G401 (cell line): ENCODE measurements at regions not wholly inside any gene's neighbourhood (a gene's known extent, or its start where the extent isn't known, plus 50 kb on each side); places are given as distances from the start of the nearest gene placed in this dataset.

Experiments used
- DNase-seq: peaks from one replicate; pipeline ENCODE4 v3.0.0-alpha.2; 2015; ENCODE audit warnings: low spot score
- in situ Hi-C: cut with HindIII; loops from 2 replicates; pipeline ENCODE4 v1.10.0; 2016; ENCODE audit warnings: low sequenced_read_pairs, mixed read lengths

GRCh38 chr12:78457938-78458337 is 406.6 kb upstream of the SYT1 start:
- DNase-seq: no peak
- in situ Hi-C loops: no loop called here

- DNase-seq: peak; percentile 73
- in situ Hi-C loops: no loop called here
Observed at GRCh38 chr12:78470354-78471195, 394.0 kb upstream of the SYT1 start.

- DNase-seq: peak; percentile 75
- in situ Hi-C loops: no loop called here
Observed at GRCh38 chr12:78473136-78473535, 391.4 kb upstream of the SYT1 start.

- peak; percentile 59 for DNase-seq
- in situ Hi-C loops: no loop called here
Observed at GRCh38 chr12:78473561-78473960, 391.0 kb upstream of the SYT1 start.

GRCh38 chr12:78483767-78484315 is 380.7 kb upstream of the SYT1 start:
- in situ Hi-C loops: no loop called here
- no peak for DNase-seq

GRCh38 chr12:78489990-78490389 is 374.6 kb upstream of the SYT1 start:
- in situ Hi-C loops: no loop called here
- no peak for DNase-seq

- DNase-seq: no peak
- in situ Hi-C loops: no loop called here
Observed at GRCh38 chr12:78490861-78491260, 373.7 kb upstream of the SYT1 start.

- no peak for DNase-seq
Observed at GRCh38 chr12:78494911-78495310, 369.7 kb upstream of the SYT1 start.

GRCh38 chr12:78501825-78502224 is 362.7 kb upstream of the SYT1 start:
- in situ Hi-C loops: no loop called here
- DNase-seq: no peak

More at GRCh38 chr12:78494911-78495310, 369.7 kb upstream of the SYT1 start:
- in situ Hi-C loops: no loop called here

- in situ Hi-C loops: no loop called here
- no peak for DNase-seq
Observed at GRCh38 chr12:78519422-78519821, 345.2 kb upstream of the SYT1 start.

GRCh38 chr12:78530100-78530765 is 334.3 kb upstream of the SYT1 start:
- DNase-seq: peak; percentile 32
- in situ Hi-C loops: no loop called here

- no peak for DNase-seq
- in situ Hi-C loops: no loop called here
Observed at GRCh38 chr12:78531831-78532458, 332.6 kb upstream of the SYT1 start.

GRCh38 chr12:78534311-78534710 is 330.3 kb upstream of the SYT1 start:
- in situ Hi-C loops: no loop called here
- DNase-seq: no peak

GRCh38 chr12:78540606-78541336 is 323.8 kb upstream of the SYT1 start:
- in situ Hi-C loops: no loop called here
- no peak for DNase-seq

- in situ Hi-C loops: no loop called here
- peak; percentile 53 for DNase-seq
Observed at GRCh38 chr12:78550831-78551230, 313.7 kb upstream of the SYT1 start.

- DNase-seq: no peak
- in situ Hi-C loops: no loop called here
Observed at GRCh38 chr12:78555802-78556201, 308.8 kb upstream of the SYT1 start.

- in situ Hi-C loops: no loop called here
- DNase-seq: no peak
Observed at GRCh38 chr12:78556651-78557050, 307.9 kb upstream of the SYT1 start.

- no peak for DNase-seq
- in situ Hi-C loops: no loop called here
Observed at GRCh38 chr12:78559416-78559815, 305.2 kb upstream of the SYT1 start.

- no peak for DNase-seq
- in situ Hi-C loops: no loop called here
Observed at GRCh38 chr12:78559886-78560285, 304.7 kb upstream of the SYT1 start.
